ENCODE measurements at regions not wholly inside any gene's neighbourhood (a gene's known extent, or its start where the extent isn't known, plus 50 kb on each side); places are given as distances from the start of the nearest gene placed in this dataset.

DNA sequence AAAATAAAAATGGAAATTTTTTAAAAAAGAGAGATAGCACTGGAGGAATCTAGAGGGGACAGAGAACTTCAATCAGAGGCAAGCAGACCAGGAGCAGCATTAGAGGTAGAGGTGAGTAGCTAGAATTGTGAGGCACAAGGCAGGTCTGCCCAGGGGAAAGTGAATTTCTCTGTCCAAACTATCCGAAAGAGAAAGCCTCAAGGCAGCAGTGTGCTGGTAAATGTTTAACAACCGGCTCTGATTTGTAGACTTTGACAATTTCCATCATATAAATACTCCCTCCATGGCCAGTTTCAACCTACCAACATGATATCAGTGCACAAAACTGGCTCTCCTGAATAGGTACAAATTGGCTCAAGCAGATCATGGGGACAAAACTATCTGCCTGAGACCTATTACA, 160.6 kb upstream of the EGLN3 start:
- 0% methylated on average over 2 of the region's 2 CpGs for WGBS (ENCODE audit: low lambda C conversion rate)
- Histone ChIP-seq H3K9me3 (ENCODE audit: low read length) (no peaks in the 10 kb centered on the region), H3K4me3 (replicated peaks in 1 of 3; ENCODE audit: insufficient read depth in 1 of 3, low read depth in 2 of 3, low read length in 3 of 3) (no peak overlapping the region), H3K27ac (ENCODE audit: extremely low read length, insufficient read depth, low read length) (no peak overlapping the region), H3K4me1 (ENCODE audit: insufficient read depth, low read length) (no peaks in the 10 kb centered on the region), H3K36me3 (replicated peaks in 1 of 2; ENCODE audit: control insufficient read depth in 1 of 2, insufficient read depth in 2 of 2, low read length in 2 of 2) (no peaks in the 10 kb centered on the region), H3K4me2 (ENCODE audit: low read depth, low read length) (no peak overlapping the region), H2AFZ (ENCODE audit: low read length) (no peak overlapping the region), H3K9ac (ENCODE audit: insufficient read depth, low read depth, low read length) (no peak overlapping the region), H3K27me3 (ENCODE audit: control insufficient read depth in 1 of 2, insufficient read depth in 2 of 2, low read length in 2 of 2) (peaks cover 0 to 2% of the 10 kb centered on the region in 2 experiments; a peak in 1 of 5 replicates), H4K20me1 (ENCODE audit: insufficient read depth, low read length) (no peaks in the 10 kb centered on the region), H3K79me2 (ENCODE audit: insufficient read depth, low read length) (no peaks in the 10 kb centered on the region)
- BruUV-seq (replicated peaks), result no TSS peak
- intact Hi-C loops (cut with micrococcal nuclease; ENCODE audit: unreplicated experiment) (no loop called here), in situ Hi-C loops (cut with HindIII; ENCODE audit: extremely low pct_ligation_motif_present, low pct_unique_long_range_greater_than_20kb) (no loop called here)
- ATAC-seq (no peak), FAIRE-seq (no peak), DNase-seq (ENCODE audit: low spot score) (no peak)
- TF ChIP-seq ZNF510 (CRISPR knock-in tag; IDR thresholded peaks at IDR 0.05; ENCODE audit: low read depth) (no peak), SRF (IDR thresholded peaks at IDR 0.05; ENCODE audit: low read depth, low read length) (no peak), ZNF496 (CRISPR knock-in tag; IDR thresholded peaks at IDR 0.05; ENCODE audit: insufficient replicate concordance) (no peak), TAF1 (CRISPR knock-in tag; IDR thresholded peaks at IDR 0.05) (no peak), FOSL2 (CRISPR knock-in tag; IDR thresholded peaks at IDR 0.05) (no peak), ZNF451 (CRISPR knock-in tag; IDR thresholded peaks at IDR 0.05) (no peak), GZF1 (CRISPR knock-in tag; IDR thresholded peaks at IDR 0.05) (no peak), KLF15 (CRISPR knock-in tag; IDR thresholded peaks at IDR 0.05; ENCODE audit: borderline replicate concordance) (no peak), ZBTB38 (CRISPR knock-in tag; IDR thresholded peaks at IDR 0.05) (no peak)
- TF ChIP-seq, protein P1, sequence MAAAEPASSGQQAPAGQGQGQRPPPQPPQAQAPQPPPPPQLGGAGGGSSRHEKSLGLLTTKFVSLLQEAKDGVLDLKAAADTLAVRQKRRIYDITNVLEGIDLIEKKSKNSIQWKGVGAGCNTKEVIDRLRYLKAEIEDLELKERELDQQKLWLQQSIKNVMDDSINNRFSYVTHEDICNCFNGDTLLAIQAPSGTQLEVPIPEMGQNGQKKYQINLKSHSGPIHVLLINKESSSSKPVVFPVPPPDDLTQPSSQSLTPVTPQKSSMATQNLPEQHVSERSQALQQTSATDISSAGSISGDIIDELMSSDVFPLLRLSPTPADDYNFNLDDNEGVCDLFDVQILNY (CRISPR knock-in tag; conservative IDR thresholded peaks at IDR 0.05), result no peak
- ChIA-PET CTCF (ENCODE audit: low intra/inter-chr PET ratio, low total read pairs) (no interaction called here), POLR2A (no interaction called here)

DNA sequence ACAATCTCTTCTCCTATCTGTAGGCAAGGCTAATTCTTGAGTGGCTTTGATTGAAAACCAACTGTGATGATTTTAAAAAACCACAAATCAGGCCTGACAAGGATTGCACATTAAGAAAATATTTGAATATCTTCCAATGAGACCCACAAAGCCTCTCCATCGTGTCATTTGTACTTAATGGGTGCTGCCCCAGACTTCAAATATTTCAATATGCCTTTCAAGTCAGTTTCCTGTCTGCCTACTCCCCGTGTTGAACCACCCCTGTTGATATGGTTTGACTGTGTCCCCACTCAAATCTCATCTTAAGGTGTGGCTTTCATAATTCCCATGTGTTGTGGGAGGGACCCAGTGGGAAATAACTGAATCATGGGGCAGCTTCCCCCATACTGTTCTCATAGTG, 159.7 kb upstream of the EGLN3 start:
- no peak for ATAC-seq
- no peak for DNase-seq (ENCODE audit: low spot score)
- H3K4me2 ChIP-seq (ENCODE audit: low read depth, low read length), result no peak overlapping the region
- WGBS (ENCODE audit: low lambda C conversion rate), result 2% methylated on average over 2 of the region's 2 CpGs
- no peak overlapping the region for H3K27ac ChIP-seq (ENCODE audit: extremely low read length, insufficient read depth, low read length)
- no TSS peak for BruUV-seq (replicated peaks)
- H3K9me3 ChIP-seq (ENCODE audit: low read length), result no peaks in the 10 kb centered on the region
- in situ Hi-C loops (cut with HindIII; ENCODE audit: extremely low pct_ligation_motif_present, low pct_unique_long_range_greater_than_20kb) (no loop called here), intact Hi-C loops (cut with micrococcal nuclease; ENCODE audit: unreplicated experiment) (no loop called here)
- no peak for FAIRE-seq
- H3K4me3 ChIP-seq (replicated peaks in 1 of 3; ENCODE audit: insufficient read depth in 1 of 3, low read depth in 2 of 3, low read length in 3 of 3), result no peak overlapping the region
- H3K9ac ChIP-seq (ENCODE audit: insufficient read depth, low read depth, low read length), result no peak overlapping the region
- peaks cover under 1 to 2% of the 10 kb centered on the region in 2 experiments; a peak in 1 of 5 replicates for H3K27me3 ChIP-seq (ENCODE audit: control insufficient read depth in 1 of 2, insufficient read depth in 2 of 2, low read length in 2 of 2)
- POLR2A ChIA-PET, result no interaction called here
- H3K4me1 ChIP-seq (ENCODE audit: insufficient read depth, low read length), result no peaks in the 10 kb centered on the region
- no peaks in the 10 kb centered on the region for H3K36me3 ChIP-seq (replicated peaks in 1 of 2; ENCODE audit: control insufficient read depth in 1 of 2, insufficient read depth in 2 of 2, low read length in 2 of 2)
- no peaks in the 10 kb centered on the region for H4K20me1 ChIP-seq (ENCODE audit: insufficient read depth, low read length)
- CTCF ChIA-PET (ENCODE audit: low intra/inter-chr PET ratio, low total read pairs), result no interaction called here
- no peak overlapping the region for H2AFZ ChIP-seq (ENCODE audit: low read length)
- H3K79me2 ChIP-seq (ENCODE audit: insufficient read depth, low read length), result no peaks in the 10 kb centered on the region
- TF ChIP-seq ZNF839 (CRISPR knock-in tag; IDR thresholded peaks at IDR 0.05; ENCODE audit: borderline replicate concordance) (no peak), ZNF296 (CRISPR knock-in tag; conservative IDR thresholded peaks at IDR 0.05) (no peak), ARNT (IDR thresholded peaks at IDR 0.05) (no peak), GATAD1 (CRISPR knock-in tag; IDR thresholded peaks at IDR 0.05) (no peak), KMT2A (CRISPR knock-in tag; IDR thresholded peaks at IDR 0.05) (no peak)
- TF ChIP-seq, protein P2, sequence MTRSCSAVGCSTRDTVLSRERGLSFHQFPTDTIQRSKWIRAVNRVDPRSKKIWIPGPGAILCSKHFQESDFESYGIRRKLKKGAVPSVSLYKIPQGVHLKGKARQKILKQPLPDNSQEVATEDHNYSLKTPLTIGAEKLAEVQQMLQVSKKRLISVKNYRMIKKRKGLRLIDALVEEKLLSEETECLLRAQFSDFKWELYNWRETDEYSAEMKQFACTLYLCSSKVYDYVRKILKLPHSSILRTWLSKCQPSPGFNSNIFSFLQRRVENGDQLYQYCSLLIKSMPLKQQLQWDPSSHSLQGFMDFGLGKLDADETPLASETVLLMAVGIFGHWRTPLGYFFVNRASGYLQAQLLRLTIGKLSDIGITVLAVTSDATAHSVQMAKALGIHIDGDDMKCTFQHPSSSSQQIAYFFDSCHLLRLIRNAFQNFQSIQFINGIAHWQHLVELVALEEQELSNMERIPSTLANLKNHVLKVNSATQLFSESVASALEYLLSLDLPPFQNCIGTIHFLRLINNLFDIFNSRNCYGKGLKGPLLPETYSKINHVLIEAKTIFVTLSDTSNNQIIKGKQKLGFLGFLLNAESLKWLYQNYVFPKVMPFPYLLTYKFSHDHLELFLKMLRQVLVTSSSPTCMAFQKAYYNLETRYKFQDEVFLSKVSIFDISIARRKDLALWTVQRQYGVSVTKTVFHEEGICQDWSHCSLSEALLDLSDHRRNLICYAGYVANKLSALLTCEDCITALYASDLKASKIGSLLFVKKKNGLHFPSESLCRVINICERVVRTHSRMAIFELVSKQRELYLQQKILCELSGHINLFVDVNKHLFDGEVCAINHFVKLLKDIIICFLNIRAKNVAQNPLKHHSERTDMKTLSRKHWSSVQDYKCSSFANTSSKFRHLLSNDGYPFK (CRISPR knock-in tag; IDR thresholded peaks at IDR 0.05; ENCODE audit: borderline replicate concordance), result no peak

Data from HepG2 (cell line).